Astrocyte (in vitro differentiated cells and primary cell): ENCODE measurements at regions not wholly inside any gene's neighbourhood (a gene's known extent, or its start where the extent isn't known, plus 50 kb on each side); places are given as distances from the start of the nearest gene placed in this dataset.

Experiments used
- DNase-seq: peaks from one replicate; pipeline ENCODE4 v3.0.0-alpha.2; 2010; ENCODE audit warnings: low read depth
- FAIRE-seq: peaks from 2 replicates; lab custom pipeline; 2011; peaks lifted over from hg19 to GRCh38; lab: Jason Lieb, UNC
- H2AFZ ChIP-seq: 2 replicates; pipeline ENCODE4 v1.6.0; 2012; ENCODE audit warnings: low read depth, low read length, inconsistent platforms
- H3K27ac ChIP-seq: 2 replicates; pipeline ENCODE4 v1.5.1; 2011; ENCODE audit warnings: low read depth, low read length, inconsistent platforms
- H3K27me3 ChIP-seq: 2 replicates; pipeline ENCODE4 v1.6.0; 2011; ENCODE audit warnings: low read length, inconsistent platforms; ENCODE audit not compliant: insufficient read depth
- H3K36me3 ChIP-seq: 2 replicates; pipeline ENCODE4 v1.5.1; 2011; ENCODE audit warnings: low read length, inconsistent platforms; ENCODE audit not compliant: insufficient read depth
- H3K4me1 ChIP-seq: 2 replicates; pipeline ENCODE4 v1.5.1; 2011; ENCODE audit warnings: low read length, inconsistent platforms; ENCODE audit not compliant: insufficient read depth
- H3K4me2 ChIP-seq: 2 replicates; pipeline ENCODE4 v1.6.0; 2012; ENCODE audit warnings: low read length, inconsistent platforms
- H3K4me3 ChIP-seq: 2 replicates; pipeline ENCODE4 v1.5.1; 2011; ENCODE audit warnings: low read depth, mild to moderate bottlenecking, low read length, inconsistent platforms; ENCODE audit not compliant: insufficient read depth
- H3K79me2 ChIP-seq: 2 replicates; pipeline ENCODE4 v1.6.0; 2012; ENCODE audit warnings: mild to moderate bottlenecking, low read length, inconsistent platforms; ENCODE audit not compliant: insufficient read depth
- H3K9ac ChIP-seq: 2 replicates; pipeline ENCODE4 v1.6.0; 2012; ENCODE audit warnings: mild to moderate bottlenecking, low read length, inconsistent platforms
- H3K9me3 ChIP-seq: 2 replicates; pipeline ENCODE4 v1.5.1; 2012; ENCODE audit warnings: low read depth, mild to moderate bottlenecking, low read length, inconsistent platforms; ENCODE audit not compliant: insufficient read depth
- H4K20me1 ChIP-seq: 2 replicates; pipeline ENCODE4 v1.6.0; 2012; ENCODE audit warnings: low read length, inconsistent platforms; ENCODE audit not compliant: insufficient read depth
- H3K27ac Mint-ChIP-seq: one replicate; pipeline ENCODE4 v1.8.0; 2021; ENCODE audit warnings: mild to moderate bottlenecking, mixed read lengths; ENCODE audit not compliant: unreplicated experiment
- H3K27me3 Mint-ChIP-seq: one replicate; pipeline ENCODE4 v1.8.0; 2021; ENCODE audit warnings: low read depth, mixed read lengths; ENCODE audit not compliant: unreplicated experiment
- H3K36me3 Mint-ChIP-seq: one replicate; pipeline ENCODE4 v1.8.0; 2021; ENCODE audit warnings: low read depth, mixed read lengths; ENCODE audit not compliant: unreplicated experiment
- H3K4me1 Mint-ChIP-seq: one replicate; pipeline ENCODE4 v1.8.0; 2021; ENCODE audit warnings: low read depth, mixed read lengths; ENCODE audit not compliant: unreplicated experiment
- H3K4me3 Mint-ChIP-seq: one replicate; pipeline ENCODE4 v1.8.0; 2021; ENCODE audit warnings: mild to moderate bottlenecking, moderate library complexity, mixed read lengths; ENCODE audit not compliant: unreplicated experiment
- H3K9me3 Mint-ChIP-seq: one replicate; pipeline ENCODE4 v1.8.0; 2021; ENCODE audit warnings: mild to moderate bottlenecking, mixed read lengths; ENCODE audit not compliant: unreplicated experiment
- EZH2 ChIP-seq: IDR thresholded peaks from 2 replicates; pipeline ENCODE4 v1.6.1; 2012; ENCODE audit warnings: mild to moderate bottlenecking, low read length, inconsistent platforms; ENCODE audit not compliant: insufficient read depth
- TF ChIP-seq, protein P1 (sequence below): IDR thresholded peaks from 2 replicates; pipeline ENCODE4 v1.5.1; 2011; ENCODE audit warnings: low read depth, mild to moderate bottlenecking, inconsistent platforms, low read length, moderate library complexity; ENCODE audit not compliant: insufficient read depth

DNA sequence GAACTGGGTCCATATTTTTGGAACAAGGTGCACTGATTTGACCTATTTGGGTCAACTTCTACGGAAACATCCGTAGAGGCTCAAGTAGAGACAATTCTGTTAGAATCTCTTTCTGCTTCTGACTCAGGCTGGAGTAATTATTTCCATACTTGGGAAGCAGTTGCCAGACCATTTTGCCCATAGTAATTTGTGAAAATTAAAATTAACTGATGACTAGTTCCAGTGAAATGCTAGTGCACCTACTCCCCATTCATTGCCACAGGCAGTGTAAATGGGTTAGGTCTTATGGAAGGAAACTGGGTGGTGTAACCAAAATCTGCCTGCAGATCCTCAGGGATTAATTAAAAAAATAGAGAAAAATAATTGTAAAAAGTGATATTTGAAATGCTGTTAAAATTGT, 201.1 kb downstream of the TENT4A start:
- TF ChIP-seq, protein P1, sequence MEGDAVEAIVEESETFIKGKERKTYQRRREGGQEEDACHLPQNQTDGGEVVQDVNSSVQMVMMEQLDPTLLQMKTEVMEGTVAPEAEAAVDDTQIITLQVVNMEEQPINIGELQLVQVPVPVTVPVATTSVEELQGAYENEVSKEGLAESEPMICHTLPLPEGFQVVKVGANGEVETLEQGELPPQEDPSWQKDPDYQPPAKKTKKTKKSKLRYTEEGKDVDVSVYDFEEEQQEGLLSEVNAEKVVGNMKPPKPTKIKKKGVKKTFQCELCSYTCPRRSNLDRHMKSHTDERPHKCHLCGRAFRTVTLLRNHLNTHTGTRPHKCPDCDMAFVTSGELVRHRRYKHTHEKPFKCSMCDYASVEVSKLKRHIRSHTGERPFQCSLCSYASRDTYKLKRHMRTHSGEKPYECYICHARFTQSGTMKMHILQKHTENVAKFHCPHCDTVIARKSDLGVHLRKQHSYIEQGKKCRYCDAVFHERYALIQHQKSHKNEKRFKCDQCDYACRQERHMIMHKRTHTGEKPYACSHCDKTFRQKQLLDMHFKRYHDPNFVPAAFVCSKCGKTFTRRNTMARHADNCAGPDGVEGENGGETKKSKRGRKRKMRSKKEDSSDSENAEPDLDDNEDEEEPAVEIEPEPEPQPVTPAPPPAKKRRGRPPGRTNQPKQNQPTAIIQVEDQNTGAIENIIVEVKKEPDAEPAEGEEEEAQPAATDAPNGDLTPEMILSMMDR: no peak
- no peak for TF ChIP-seq EZH2
- FAIRE-seq: no peak
- no peaks in the 10 kb centered on the region for H3K36me3 ChIP-seq
- no peaks in the 10 kb centered on the region for H3K9me3 ChIP-seq
- no peaks in the 10 kb centered on the region for H4K20me1 ChIP-seq
- H3K4me1 ChIP-seq: no peaks in the 10 kb centered on the region
- no peak overlapping the region for H3K27ac ChIP-seq
- H3K79me2 ChIP-seq: no peaks in the 10 kb centered on the region
- no peak overlapping the region for H3K4me3 ChIP-seq
- H3K9ac ChIP-seq: no peak overlapping the region
- no peak for DNase-seq
- Mint-ChIP-seq H3K36me3 (no peaks in the 10 kb centered on the region), H3K4me1 (peaks cover 18% of the 10 kb centered on the region), H3K4me3 (no peak overlapping the region), H3K9me3 (peaks cover 4% of the 10 kb centered on the region), H3K27ac (no peak overlapping the region), H3K27me3 (no peaks in the 10 kb centered on the region)
- no peak overlapping the region for H2AFZ ChIP-seq
- no peaks in the 10 kb centered on the region for H3K27me3 ChIP-seq
- H3K4me2 ChIP-seq: no peak overlapping the region

DNA sequence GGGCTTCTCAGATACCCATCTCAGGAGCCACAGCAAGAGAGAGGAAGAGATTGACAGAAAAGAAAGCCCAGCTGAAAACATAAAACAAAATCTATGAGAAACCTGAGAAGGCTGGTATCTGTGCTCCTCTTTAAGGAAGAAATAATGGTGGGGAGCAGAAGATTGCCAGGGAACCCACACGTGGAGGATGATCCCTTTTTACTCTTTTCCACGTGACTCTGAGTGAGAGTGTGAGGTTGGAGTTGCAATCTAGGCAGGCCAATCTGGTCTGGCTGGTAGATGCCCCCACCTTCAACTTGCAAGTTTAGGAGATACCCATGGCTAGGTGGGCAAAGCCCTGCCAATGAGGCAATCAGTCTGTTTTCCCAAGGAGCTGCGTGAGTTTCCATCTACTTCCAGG, 202.3 kb downstream of the TENT4A start:
- Mint-ChIP-seq H3K9me3 (peaks cover 4% of the 10 kb centered on the region), H3K27ac (no peak overlapping the region), H3K27me3 (no peaks in the 10 kb centered on the region), H3K4me1 (peaks cover 14% of the 10 kb centered on the region), H3K36me3 (no peaks in the 10 kb centered on the region), H3K4me3 (no peak overlapping the region)
- Histone ChIP-seq H4K20me1 (no peaks in the 10 kb centered on the region), H3K36me3 (no peaks in the 10 kb centered on the region), H3K4me3 (no peak overlapping the region), H3K27me3 (no peaks in the 10 kb centered on the region), H3K9ac (no peak overlapping the region), H3K27ac (no peak overlapping the region), H3K79me2 (no peaks in the 10 kb centered on the region), H3K4me2 (no peak overlapping the region), H2AFZ (no peak overlapping the region), H3K4me1 (no peaks in the 10 kb centered on the region), H3K9me3 (no peaks in the 10 kb centered on the region)
- FAIRE-seq (no peak), DNase-seq (no peak)
- TF ChIP-seq EZH2: no peak
- TF ChIP-seq, protein P1: no peak

DNA sequence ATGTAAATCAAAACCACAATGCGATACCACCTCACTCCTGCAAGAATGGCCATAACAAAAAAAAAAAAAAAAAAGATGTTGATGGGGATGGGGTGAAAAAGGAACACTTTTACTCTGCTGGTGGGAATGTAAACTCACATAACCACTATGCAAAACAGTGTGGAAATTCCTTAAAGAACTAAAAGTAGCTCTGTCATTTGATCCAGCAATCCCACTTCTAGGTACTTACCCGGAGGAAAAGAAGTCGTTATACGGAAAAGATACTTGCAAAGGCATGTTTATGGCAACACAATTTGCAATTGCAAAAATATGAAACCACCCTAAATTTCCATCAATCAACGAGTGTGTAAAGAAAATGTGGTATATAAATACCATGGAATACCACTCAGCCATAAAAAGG, 205.0 kb downstream of the TENT4A start:
- Histone ChIP-seq H3K27ac (no peak overlapping the region), H3K9me3 (no peaks in the 10 kb centered on the region), H3K79me2 (no peaks in the 10 kb centered on the region), H3K4me1 (no peaks in the 10 kb centered on the region), H3K27me3 (no peaks in the 10 kb centered on the region), H2AFZ (no peak overlapping the region), H4K20me1 (no peaks in the 10 kb centered on the region), H3K4me3 (no peak overlapping the region), H3K9ac (no peak overlapping the region), H3K36me3 (no peaks in the 10 kb centered on the region), H3K4me2 (no peak overlapping the region)
- no peaks in the 10 kb centered on the region for H3K27me3 Mint-ChIP-seq
- peaks cover 6% of the 10 kb centered on the region for H3K9me3 Mint-ChIP-seq
- no peaks in the 10 kb centered on the region for H3K36me3 Mint-ChIP-seq
- no peak overlapping the region for H3K27ac Mint-ChIP-seq
- FAIRE-seq (no peak), DNase-seq (no peak)
- H3K4me3 Mint-ChIP-seq: no peak overlapping the region
- peaks cover 2% of the 10 kb centered on the region for H3K4me1 Mint-ChIP-seq
- TF ChIP-seq EZH2: no peak
